ENCODE measurements at regions not wholly inside any gene's neighbourhood (a gene's known extent, or its start where the extent isn't known, plus 50 kb on each side); places are given as distances from the start of the nearest gene placed in this dataset.
"Not testable (repeated sequence)": the region's sequence is repeated elsewhere in the genome, so short reads cannot be mapped to it uniquely, and the experiment has no call there.

- intact Hi-C loops (cut with micrococcal nuclease), result no loop called here
These were observed 81.1 kb downstream of the CD200R1L start for GRCh38 chr3:112765531-112765930.

- intact Hi-C loops (cut with micrococcal nuclease), result no loop called here
These were observed 83.4 kb downstream of the CD200R1L start for GRCh38 chr3:112763258-112763657.

GRCh38 chr3:112761062-112761638 lies 85.5 kb downstream of the CD200R1L start:
- intact Hi-C loops (cut with micrococcal nuclease), result no loop called here

- intact Hi-C loops (cut with micrococcal nuclease), result no loop called here
These were observed 87.0 kb downstream of the CD200R1L start for GRCh38 chr3:112759681-112760080.

- intact Hi-C loops (cut with micrococcal nuclease), result no loop called here
These were observed 87.5 kb downstream of the CD200R1L start for GRCh38 chr3:112759210-112759609.

GRCh38 chr3:112757197-112757596 lies 89.5 kb downstream of the CD200R1L start:
- intact Hi-C loops (cut with micrococcal nuclease), result no loop called here

- intact Hi-C loops (cut with micrococcal nuclease), result no loop called here
These were observed 90.6 kb downstream of the CD200R1L start for GRCh38 chr3:112755845-112756613.

- intact Hi-C loops (cut with micrococcal nuclease), result not testable (repeated sequence)
These were observed 91.6 kb downstream of the CD200R1L start for GRCh38 chr3:112755046-112755445.

GRCh38 chr3:112751564-112752512 lies 94.8 kb downstream of the CD200R1L start:
- intact Hi-C loops (cut with micrococcal nuclease), result no loop called here

GRCh38 chr3:112751061-112751460 lies 95.6 kb downstream of the CD200R1L start:
- intact Hi-C loops (cut with micrococcal nuclease), result no loop called here

GRCh38 chr3:112747624-112748023 lies 99.0 kb downstream of the CD200R1L start:
- intact Hi-C loops (cut with micrococcal nuclease), result no loop called here

GRCh38 chr3:112746675-112747280 lies 99.9 kb downstream of the CD200R1L start:
- intact Hi-C loops (cut with micrococcal nuclease), result no loop called here

GRCh38 chr3:112745567-112746248 lies 101.0 kb downstream of the CD200R1L start:
- intact Hi-C loops (cut with micrococcal nuclease), result no loop called here

- intact Hi-C loops (cut with micrococcal nuclease), result no loop called here
These were observed 101.7 kb downstream of the CD200R1L start for GRCh38 chr3:112744825-112745566.

- intact Hi-C loops (cut with micrococcal nuclease), result no loop called here
These were observed 102.6 kb downstream of the CD200R1L start for GRCh38 chr3:112744106-112744505.

- intact Hi-C loops (cut with micrococcal nuclease), result no loop called here
These were observed 102.0 kb upstream of the CCDC80 start for GRCh38 chr3:112742934-112743333.

GRCh38 chr3:112741983-112742382 lies 101.0 kb upstream of the CCDC80 start:
- intact Hi-C loops (cut with micrococcal nuclease), result no loop called here

GRCh38 chr3:112740835-112741234 lies 99.9 kb upstream of the CCDC80 start:
- intact Hi-C loops (cut with micrococcal nuclease), result no loop called here

GRCh38 chr3:112739252-112739965 lies 98.5 kb upstream of the CCDC80 start:
- intact Hi-C loops (cut with micrococcal nuclease), result loop anchor here (5.0 kb wide), 1 partner anchor 33 kb away; no protein-coding TSS in a partner anchor
